ENCODE measurements at regions not wholly inside any gene's neighbourhood (a gene's known extent, or its start where the extent isn't known, plus 50 kb on each side); places are given as distances from the start of the nearest gene placed in this dataset.

DNA sequence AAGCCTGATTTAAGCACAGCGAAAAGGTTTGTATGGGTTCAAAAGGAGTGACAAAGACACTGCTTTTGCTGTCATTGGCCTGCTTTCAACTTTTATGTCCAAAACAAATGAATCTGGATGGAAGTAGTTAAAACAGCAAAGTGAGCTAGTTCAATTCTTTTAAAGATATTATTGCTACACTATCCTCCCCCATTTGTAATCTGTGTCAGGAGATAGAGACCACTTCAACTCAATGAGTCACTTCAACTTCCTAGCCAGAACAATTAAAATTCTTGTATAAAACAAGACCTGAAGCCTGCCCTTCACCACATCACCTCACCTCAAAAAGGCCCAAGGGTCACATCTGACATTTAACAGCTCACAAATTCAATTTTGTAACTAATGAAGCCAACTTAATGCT is 364.1 kb upstream of the LYPLAL1 start:
- Histone ChIP-seq H3K4me2 (ENCODE audit: low read length) (peak overlapping the region; percentile 8; the same call in 1 of the 2 replicates), H3K9me3 (ENCODE audit: control insufficient read depth in 1 of 2, insufficient read depth in 1 of 2, low read depth in 1 of 2, low read length in 2 of 2) (no peaks in the 10 kb centered on the region), H3K36me3 (ENCODE audit: control insufficient read depth in 1 of 2, insufficient read depth in 2 of 2, low read length in 2 of 2) (no peaks in the 10 kb centered on the region), H3K79me2 (ENCODE audit: insufficient read depth, low read length) (no peaks in the 10 kb centered on the region), H3K4me1 (ENCODE audit: control insufficient read depth in 1 of 2, insufficient read depth in 2 of 2, low read length in 2 of 2) (peaks cover under 1 to 11% of the 10 kb centered on the region in 2 experiments; a peak in 3 of 4 replicates), H3K27ac (ENCODE audit: low read depth, low read length) (peak overlapping the region; percentile 48; the same call in 1 of the 2 replicates), H3K9ac (ENCODE audit: low read length) (no peak overlapping the region), H3K9me2 (ENCODE audit: insufficient read depth) (peaks cover 4% of the 10 kb centered on the region; the same call in 1 of the 2 replicates), H3K27me3 (ENCODE audit: insufficient read depth, low read length) (no peaks in the 10 kb centered on the region), H3K4me3 (replicated peaks in 1 of 2; ENCODE audit: low read depth in 1 of 2, low read length in 2 of 2) (no peak overlapping the region), H2AFZ (ENCODE audit: low read depth, low read length, poor library complexity, severe bottlenecking) (no peak overlapping the region), H4K20me1 (ENCODE audit: insufficient read depth) (no peaks in the 10 kb centered on the region)
- no peak for ATAC-seq
- intact Hi-C loops (cut with micrococcal nuclease), result loop anchor here (1.0 kb wide), 1 partner anchor 28 kb away; no protein-coding TSS in a partner anchor
- BruUV-seq (replicated peaks), result no TSS peak
- no peak for DNase-seq (ENCODE audit: low read depth, low spot score)
- TF ChIP-seq ELF1 (IDR thresholded peaks at IDR 0.05; ENCODE audit: borderline replicate concordance, low read depth), result no peak
- TF ChIP-seq TCF7L2 (IDR thresholded peaks at IDR 0.05; ENCODE audit: borderline replicate concordance, extremely low read depth, insufficient read depth, insufficient read length), result no peak
- TF ChIP-seq CTCF (IDR thresholded peaks at IDR 0.05 in 2 of 3, conservative IDR thresholded peaks at IDR 0.05 in 1 of 3; ENCODE audit: borderline replicate concordance in 1 of 3, insufficient read depth in 1 of 3, low read depth in 2 of 3, low read length in 2 of 3), result no peak
- TF ChIP-seq SRF (IDR thresholded peaks at IDR 0.05; ENCODE audit: low read depth), result no peak
- TF ChIP-seq FOSL1 (IDR thresholded peaks at IDR 0.05; ENCODE audit: low read depth), result no peak
- no peak for TF ChIP-seq ZBTB33 (IDR thresholded peaks at IDR 0.05; ENCODE audit: extremely low read depth, insufficient replicate concordance, low read length)
- TF ChIP-seq CEBPB (IDR thresholded peaks at IDR 0.05; ENCODE audit: low read depth), result no peak
- no peak for TF ChIP-seq SP1 (IDR thresholded peaks at IDR 0.05; ENCODE audit: low read depth)
- TF ChIP-seq JUND (IDR thresholded peaks at IDR 0.05), result no peak
- no peak for TF ChIP-seq SIN3A (IDR thresholded peaks at IDR 0.05; ENCODE audit: low read depth)
- TF ChIP-seq ZNF274 (IDR thresholded peaks at IDR 0.05; ENCODE audit: low read depth, low read length), result no peak
- TF ChIP-seq EGR1 (IDR thresholded peaks at IDR 0.05; ENCODE audit: low read depth), result no peak
- ChIA-PET CTCF (no interaction called here), RAD21 (ENCODE audit: low non-redundant PET in 1 of 2, low total read pairs in 2 of 2, uncharacterized antibody in 2 of 2, unreplicated experiment in 2 of 2) (no interaction called here), POLR2A (no interaction called here)
